ENCODE measurements at regions not wholly inside any gene's neighbourhood (a gene's known extent, or its start where the extent isn't known, plus 50 kb on each side); places are given as distances from the start of the nearest gene placed in this dataset.

DNA sequence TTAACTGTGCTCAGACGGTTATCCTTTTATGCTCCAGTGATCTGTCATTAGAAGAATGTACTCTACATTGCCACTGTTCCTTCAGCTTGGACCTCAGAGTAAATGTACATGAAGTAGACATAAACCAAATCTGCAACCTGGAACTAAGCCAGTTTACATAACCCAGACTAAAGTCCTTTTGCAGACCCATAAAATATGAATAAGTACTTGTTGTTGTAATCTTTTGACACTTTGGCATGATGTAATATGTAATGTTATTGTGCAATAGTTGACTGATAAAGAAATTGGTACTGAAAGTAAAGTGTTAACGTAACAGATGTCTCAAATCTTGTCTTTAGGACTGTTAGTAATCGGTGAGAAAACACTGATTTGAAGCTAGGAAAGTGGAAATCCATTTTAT lies 115.8 kb upstream of the SORCS1 start:
- no peak for ATAC-seq

DNA sequence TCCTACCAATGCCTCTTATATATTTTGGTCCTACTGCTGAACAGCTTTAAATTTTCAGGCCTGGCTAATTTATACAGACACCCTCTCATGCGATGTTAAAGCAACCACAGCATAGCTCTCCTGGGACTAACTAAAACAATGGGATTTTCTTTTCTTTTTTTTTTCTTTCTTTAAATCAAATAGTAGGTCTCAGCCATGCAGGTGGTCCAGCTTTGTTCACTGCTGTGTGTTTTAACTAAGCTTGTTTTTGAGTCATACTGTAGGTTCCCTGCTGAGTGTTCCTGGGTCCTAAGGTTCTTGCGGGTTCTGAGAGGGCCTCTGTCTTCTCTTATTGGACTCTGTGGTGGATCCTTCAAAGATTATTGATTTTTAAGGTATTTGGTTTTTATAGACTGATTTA lies 113.1 kb upstream of the SORCS1 start:
- no peak for ATAC-seq

DNA sequence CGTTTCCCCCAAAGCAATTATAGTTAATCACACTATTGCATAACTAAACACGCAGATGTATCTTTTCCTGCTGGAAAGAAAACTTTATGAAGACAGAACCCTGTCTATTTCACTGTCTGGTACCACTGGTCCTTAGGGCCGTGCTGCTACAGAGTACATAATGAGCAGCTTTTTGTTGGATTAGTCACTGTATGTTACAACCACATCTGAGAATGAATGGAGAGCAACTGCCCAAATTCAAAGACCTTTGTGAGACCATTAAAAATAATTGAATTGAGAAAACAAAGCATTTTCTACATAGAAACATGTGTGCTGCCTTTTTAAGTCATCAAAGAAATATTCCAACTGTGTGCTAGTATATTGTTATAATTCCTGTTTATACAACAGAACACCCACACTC lies 111.3 kb upstream of the SORCS1 start:
- ATAC-seq = no peak

DNA sequence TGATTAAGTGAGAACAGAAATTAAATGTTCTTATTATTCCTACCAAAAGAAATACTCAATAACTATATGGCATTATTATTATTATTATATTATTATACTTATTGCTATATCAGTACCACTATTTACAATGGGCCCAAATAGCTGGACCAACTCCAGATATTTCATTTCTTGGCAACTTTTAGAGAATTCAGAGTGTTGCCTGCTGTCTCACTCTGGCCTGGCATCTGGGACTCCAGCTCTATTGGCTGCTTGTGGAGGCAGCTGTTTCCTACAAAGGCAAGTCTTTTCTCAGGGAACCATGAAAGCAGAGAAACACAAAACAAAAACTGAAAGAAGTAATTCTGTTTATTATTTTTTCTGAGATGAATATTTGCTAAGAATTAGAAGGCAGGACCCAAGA lies 105.1 kb upstream of the SORCS1 start:
- ATAC-seq = no peak

DNA sequence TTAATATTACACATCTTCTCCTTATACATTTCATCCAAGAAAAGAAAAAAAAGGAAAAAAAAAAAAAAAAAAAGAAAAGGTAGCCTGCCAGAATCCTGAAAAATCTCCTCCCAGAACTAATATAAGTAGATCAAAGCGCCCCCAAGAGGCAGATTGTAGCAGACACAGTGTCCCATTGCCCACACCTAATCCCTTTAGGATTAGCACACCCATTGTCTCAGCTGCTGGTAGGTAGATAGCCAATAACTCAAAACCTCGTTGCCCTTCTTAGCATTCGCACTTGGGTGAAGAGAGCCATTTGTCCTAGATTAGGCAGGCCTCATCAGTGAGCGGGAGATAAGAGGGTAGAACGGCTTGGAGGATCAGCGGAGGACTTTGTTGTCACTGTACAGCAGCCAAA lies 100.2 kb upstream of the SORCS1 start:
- ATAC-seq = no peak

DNA sequence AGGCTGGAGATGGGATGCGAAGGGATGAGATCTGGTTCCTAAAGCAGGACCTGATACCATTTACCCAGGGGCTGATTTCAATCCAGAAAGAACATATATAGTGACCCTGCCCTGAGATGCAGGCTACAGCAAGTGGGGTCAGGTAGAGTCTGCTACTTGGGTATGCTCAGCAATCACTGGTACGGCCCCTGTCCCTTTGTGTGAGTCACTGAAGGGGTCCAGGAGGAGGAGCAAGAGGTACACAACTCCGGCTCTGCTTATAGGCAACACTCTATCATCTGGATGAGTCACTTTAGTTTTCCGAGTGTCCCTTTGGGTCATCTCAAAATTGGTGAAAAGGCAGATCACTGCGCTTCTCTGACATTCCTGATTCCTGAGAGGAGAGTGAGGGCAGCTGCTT lies 79.6 kb upstream of the SORCS1 start:
- no peak for ATAC-seq

DNA sequence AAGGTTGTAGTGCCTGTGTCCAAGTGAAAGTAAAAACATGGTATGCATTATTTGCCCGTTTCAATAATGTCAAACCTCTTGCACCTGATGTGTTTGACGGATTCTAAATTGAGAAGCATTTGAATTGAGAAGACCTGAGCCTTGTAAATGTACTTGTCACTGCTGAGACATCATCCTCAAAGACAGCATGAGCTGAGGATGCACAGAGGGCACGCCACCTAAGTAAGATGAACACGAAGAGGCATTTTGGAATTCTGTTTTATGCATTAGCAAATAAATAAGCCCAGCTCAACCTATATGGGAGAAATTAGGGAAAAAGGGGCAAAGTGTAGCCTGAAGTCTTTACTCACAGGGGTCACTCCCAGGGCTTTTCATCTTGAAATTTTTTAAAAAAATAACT lies 73.8 kb upstream of the SORCS1 start:
- ATAC-seq = no peak

DNA sequence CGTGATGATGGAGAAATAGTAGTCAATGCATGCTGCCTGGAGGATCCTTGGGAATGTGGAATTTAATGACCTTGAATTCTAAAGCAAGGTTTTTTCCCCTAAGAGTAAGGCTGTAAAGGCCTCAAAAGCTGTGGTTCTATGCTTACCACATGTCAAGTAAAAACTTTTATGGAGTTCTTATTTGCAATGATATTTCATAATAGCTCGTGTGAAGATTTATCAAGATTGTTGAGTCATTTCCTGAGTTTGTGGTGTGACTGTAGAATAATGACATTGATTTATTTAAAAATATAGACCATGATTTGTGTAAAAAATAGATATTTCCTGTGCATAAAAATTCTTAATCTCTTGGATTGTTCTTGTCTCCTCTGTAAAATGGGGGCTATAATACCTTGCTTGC lies 67.5 kb upstream of the SORCS1 start:
- no peak for ATAC-seq

DNA sequence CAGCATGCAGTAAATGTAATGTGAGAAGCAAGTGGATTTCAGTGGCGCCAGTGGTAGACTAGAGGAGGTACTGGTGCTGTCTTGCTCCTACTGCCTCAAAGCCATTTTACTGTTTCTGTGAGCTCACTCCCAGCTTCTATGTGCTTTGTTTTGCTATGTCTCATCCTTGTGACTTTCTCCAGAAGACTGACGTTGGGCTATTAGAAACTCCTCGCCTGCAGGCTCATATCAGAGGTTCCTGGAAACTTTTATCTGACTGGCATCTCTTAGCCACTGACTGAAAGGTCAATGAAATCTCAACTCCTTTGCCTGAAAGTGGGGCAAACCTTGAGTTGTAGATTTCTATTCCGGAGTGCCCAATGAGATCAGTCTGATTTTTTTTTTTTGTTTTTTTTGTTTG lies 66.4 kb upstream of the SORCS1 start:
- no peak for ATAC-seq

DNA sequence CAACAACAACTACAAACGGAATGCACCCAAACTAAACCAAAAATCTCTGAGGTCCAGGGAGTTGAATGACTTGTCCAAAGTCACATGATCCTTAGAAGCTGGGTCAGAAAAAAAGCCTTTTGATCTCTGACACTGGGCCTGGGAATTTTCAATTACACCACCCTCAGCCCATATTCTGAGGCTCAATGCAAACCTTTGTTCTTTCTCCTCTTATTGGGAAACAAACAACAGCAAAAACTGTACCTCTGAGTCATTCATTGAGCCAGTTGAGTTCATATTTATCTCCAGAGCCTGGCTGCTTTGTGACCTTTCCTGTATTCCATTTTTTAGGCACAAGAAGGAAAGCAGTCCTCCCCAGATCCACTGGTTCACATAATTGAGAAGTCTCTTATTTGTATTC lies 51.2 kb upstream of the SORCS1 start:
- no peak for ATAC-seq
